ENCODE measurements at regions not wholly inside any gene's neighbourhood (a gene's known extent, or its start where the extent isn't known, plus 50 kb on each side); places are given as distances from the start of the nearest gene placed in this dataset.

GRCh38 chr20:54860716-54861115, 385.3 kb downstream of the DOK5 start:
- no peak overlapping the region for H3K23ac ChIP-seq (ENCODE audit: insufficient read length, low read depth, low read length)
- H4K8ac ChIP-seq (replicated peaks; ENCODE audit: insufficient read length, low read depth, low read length) = no peak overlapping the region
- no peak overlapping the region for H3T11ph ChIP-seq (ENCODE audit: low read length)
- H3K4me2 ChIP-seq (ENCODE audit: insufficient read depth, insufficient read length, low read length) = no peak overlapping the region
- H2BK12ac ChIP-seq (ENCODE audit: insufficient read length, low read depth, low read length) = no peak overlapping the region
- no peaks in the 10 kb centered on the region for H3K9me3 Mint-ChIP-seq
- H3K4me1 ChIP-seq (ENCODE audit: insufficient read depth, low read length) = no peaks in the 10 kb centered on the region
- H2BK5ac ChIP-seq (ENCODE audit: insufficient read length, low read length) = no peak overlapping the region
- H2BK15ac ChIP-seq (ENCODE audit: low read depth, low read length) = no peak overlapping the region
- no peak overlapping the region for H3K4ac ChIP-seq (ENCODE audit: low read depth, low read length)
- no peaks in the 10 kb centered on the region for H4K20me1 ChIP-seq (ENCODE audit: control insufficient read depth, insufficient read depth, insufficient read length)
- peaks cover 0 to 4% of the 10 kb centered on the region in 2 experiments; a peak in 1 of 4 replicates for H3K4me1 Mint-ChIP-seq
- H3K4me3 Mint-ChIP-seq = no peak overlapping the region
- no peaks in the 10 kb centered on the region for H3K9me3 ChIP-seq (ENCODE audit: control insufficient read depth, low read depth, low read length)
- DNase-seq = no peak
- no peak overlapping the region for H2BK20ac ChIP-seq (ENCODE audit: low read depth, low read length, poor library complexity, severe bottlenecking)
- H3K9ac ChIP-seq (ENCODE audit: extremely low read depth, insufficient read length, low read length) = no peak overlapping the region
- H3K27ac Mint-ChIP-seq = no peak overlapping the region
- no peak overlapping the region for H3K56ac ChIP-seq (ENCODE audit: insufficient read length, low read depth, low read length)
- no peaks in the 10 kb centered on the region for H3K36me3 Mint-ChIP-seq (ENCODE audit: insufficient read depth in 1 of 3, low read depth in 3 of 3)
- no peak overlapping the region for H4K91ac ChIP-seq (ENCODE audit: insufficient read length, low read depth, low read length)
- H3K27ac ChIP-seq (ENCODE audit: insufficient read length, low read depth, low read length) = no peak overlapping the region
- H2AK5ac ChIP-seq (ENCODE audit: insufficient read length, low read length) = no peak overlapping the region
- H3K27me3 Mint-ChIP-seq (ENCODE audit: low read depth) = no peaks in the 10 kb centered on the region
- TF ChIP-seq, protein P1, sequence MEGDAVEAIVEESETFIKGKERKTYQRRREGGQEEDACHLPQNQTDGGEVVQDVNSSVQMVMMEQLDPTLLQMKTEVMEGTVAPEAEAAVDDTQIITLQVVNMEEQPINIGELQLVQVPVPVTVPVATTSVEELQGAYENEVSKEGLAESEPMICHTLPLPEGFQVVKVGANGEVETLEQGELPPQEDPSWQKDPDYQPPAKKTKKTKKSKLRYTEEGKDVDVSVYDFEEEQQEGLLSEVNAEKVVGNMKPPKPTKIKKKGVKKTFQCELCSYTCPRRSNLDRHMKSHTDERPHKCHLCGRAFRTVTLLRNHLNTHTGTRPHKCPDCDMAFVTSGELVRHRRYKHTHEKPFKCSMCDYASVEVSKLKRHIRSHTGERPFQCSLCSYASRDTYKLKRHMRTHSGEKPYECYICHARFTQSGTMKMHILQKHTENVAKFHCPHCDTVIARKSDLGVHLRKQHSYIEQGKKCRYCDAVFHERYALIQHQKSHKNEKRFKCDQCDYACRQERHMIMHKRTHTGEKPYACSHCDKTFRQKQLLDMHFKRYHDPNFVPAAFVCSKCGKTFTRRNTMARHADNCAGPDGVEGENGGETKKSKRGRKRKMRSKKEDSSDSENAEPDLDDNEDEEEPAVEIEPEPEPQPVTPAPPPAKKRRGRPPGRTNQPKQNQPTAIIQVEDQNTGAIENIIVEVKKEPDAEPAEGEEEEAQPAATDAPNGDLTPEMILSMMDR (conservative IDR thresholded peaks at IDR 0.05) = no peak
- H3K79me1 ChIP-seq (ENCODE audit: insufficient read depth, low read depth, low read length, poor library complexity, severe bottlenecking) = no peaks in the 10 kb centered on the region
- no CpG with 5 or more reads among the region's 4 CpGs for WGBS (ENCODE audit: extremely low coverage, insufficient read length, low lambda C conversion rate)
- H3K23me2 ChIP-seq (ENCODE audit: insufficient read length, low read depth, low read length, poor library complexity, severe bottlenecking) = no peaks in the 10 kb centered on the region
- no peak overlapping the region for H3K18ac ChIP-seq (ENCODE audit: insufficient read length, low read depth, low read length)
- H3K14ac ChIP-seq (ENCODE audit: insufficient read depth, low read length) = no peak overlapping the region
- no peaks in the 10 kb centered on the region for H3K79me2 ChIP-seq (ENCODE audit: insufficient read depth, low read length)
- no peak overlapping the region for H2BK120ac ChIP-seq (ENCODE audit: low read depth, low read length, poor library complexity, severe bottlenecking)
- no peak overlapping the region for H2AFZ ChIP-seq (ENCODE audit: low read length)
- H3K27me3 ChIP-seq (ENCODE audit: insufficient read depth, low read length) = no peaks in the 10 kb centered on the region
- no peak overlapping the region for H4K5ac ChIP-seq (ENCODE audit: insufficient read length, low read depth, low read length)

Measured in H9 (cell line).